ENCODE measurements at regions not wholly inside any gene's neighbourhood (a gene's known extent, or its start where the extent isn't known, plus 50 kb on each side); places are given as distances from the start of the nearest gene placed in this dataset.

DNA sequence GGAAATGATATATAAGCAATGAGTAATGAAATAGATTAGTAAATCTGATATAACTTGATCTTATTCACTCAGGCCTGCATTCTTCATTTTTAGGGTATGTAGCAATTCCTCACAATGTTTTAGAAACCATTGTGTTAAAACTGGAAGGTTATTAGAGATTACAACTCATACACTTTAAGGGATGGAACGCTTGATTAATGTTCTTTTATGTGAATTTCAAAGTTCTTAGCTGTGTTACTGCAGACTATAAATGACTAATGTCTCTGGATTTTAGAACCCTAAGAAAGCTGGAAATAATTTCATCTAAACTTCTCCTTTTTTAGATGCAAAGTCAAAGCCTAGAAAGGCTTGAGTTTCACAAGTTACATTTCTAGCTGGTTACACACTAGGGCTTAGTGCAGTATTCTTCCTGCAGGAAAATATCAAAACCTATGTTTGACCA lies 148.2 kb upstream of the CLEC14A start:
- no peak for TF ChIP-seq POLR2AphosphoS5 (IDR thresholded peaks at IDR 0.05; ENCODE audit: low read depth, low read length)
- TF ChIP-seq, protein P1, sequence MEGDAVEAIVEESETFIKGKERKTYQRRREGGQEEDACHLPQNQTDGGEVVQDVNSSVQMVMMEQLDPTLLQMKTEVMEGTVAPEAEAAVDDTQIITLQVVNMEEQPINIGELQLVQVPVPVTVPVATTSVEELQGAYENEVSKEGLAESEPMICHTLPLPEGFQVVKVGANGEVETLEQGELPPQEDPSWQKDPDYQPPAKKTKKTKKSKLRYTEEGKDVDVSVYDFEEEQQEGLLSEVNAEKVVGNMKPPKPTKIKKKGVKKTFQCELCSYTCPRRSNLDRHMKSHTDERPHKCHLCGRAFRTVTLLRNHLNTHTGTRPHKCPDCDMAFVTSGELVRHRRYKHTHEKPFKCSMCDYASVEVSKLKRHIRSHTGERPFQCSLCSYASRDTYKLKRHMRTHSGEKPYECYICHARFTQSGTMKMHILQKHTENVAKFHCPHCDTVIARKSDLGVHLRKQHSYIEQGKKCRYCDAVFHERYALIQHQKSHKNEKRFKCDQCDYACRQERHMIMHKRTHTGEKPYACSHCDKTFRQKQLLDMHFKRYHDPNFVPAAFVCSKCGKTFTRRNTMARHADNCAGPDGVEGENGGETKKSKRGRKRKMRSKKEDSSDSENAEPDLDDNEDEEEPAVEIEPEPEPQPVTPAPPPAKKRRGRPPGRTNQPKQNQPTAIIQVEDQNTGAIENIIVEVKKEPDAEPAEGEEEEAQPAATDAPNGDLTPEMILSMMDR (IDR thresholded peaks at IDR 0.05), result no peak
- TF ChIP-seq, protein P2, sequence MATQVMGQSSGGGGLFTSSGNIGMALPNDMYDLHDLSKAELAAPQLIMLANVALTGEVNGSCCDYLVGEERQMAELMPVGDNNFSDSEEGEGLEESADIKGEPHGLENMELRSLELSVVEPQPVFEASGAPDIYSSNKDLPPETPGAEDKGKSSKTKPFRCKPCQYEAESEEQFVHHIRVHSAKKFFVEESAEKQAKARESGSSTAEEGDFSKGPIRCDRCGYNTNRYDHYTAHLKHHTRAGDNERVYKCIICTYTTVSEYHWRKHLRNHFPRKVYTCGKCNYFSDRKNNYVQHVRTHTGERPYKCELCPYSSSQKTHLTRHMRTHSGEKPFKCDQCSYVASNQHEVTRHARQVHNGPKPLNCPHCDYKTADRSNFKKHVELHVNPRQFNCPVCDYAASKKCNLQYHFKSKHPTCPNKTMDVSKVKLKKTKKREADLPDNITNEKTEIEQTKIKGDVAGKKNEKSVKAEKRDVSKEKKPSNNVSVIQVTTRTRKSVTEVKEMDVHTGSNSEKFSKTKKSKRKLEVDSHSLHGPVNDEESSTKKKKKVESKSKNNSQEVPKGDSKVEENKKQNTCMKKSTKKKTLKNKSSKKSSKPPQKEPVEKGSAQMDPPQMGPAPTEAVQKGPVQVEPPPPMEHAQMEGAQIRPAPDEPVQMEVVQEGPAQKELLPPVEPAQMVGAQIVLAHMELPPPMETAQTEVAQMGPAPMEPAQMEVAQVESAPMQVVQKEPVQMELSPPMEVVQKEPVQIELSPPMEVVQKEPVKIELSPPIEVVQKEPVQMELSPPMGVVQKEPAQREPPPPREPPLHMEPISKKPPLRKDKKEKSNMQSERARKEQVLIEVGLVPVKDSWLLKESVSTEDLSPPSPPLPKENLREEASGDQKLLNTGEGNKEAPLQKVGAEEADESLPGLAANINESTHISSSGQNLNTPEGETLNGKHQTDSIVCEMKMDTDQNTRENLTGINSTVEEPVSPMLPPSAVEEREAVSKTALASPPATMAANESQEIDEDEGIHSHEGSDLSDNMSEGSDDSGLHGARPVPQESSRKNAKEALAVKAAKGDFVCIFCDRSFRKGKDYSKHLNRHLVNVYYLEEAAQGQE (IDR thresholded peaks at IDR 0.05; ENCODE audit: insufficient read depth in 1 of 2, low read depth in 2 of 2, low read length in 1 of 2), result no peak
- no peak for TF ChIP-seq SIN3A (IDR thresholded peaks at IDR 0.05; ENCODE audit: borderline replicate concordance, insufficient read depth, low read depth, low read length)
- no peak for TF ChIP-seq TCF7L2 (IDR thresholded peaks at IDR 0.05; ENCODE audit: low read depth, low read length)
- no peak for ATAC-seq

DNA sequence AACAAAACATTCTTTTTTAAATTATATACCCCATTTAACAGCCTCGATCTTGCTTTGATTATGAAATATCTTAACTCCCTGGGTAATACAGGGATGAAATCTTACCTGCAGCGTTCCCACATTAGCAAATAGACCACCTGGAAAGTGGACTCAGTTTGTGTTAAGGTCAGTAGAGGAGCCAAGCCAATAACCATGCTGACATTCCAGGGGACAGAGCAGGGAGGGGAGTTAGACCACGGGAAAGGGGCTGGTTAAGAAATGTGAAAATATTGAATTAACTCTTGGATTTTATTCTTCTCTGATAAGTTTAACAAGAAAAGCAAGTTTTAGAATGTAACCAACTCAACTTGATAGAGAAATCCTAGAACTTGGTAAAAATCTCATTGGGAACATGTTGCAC lies 144.9 kb upstream of the CLEC14A start:
- no peaks in the 10 kb centered on the region for H3K36me3 ChIP-seq (ENCODE audit: control insufficient read depth, insufficient read depth, low read length)
- H3K4me1 ChIP-seq (ENCODE audit: control insufficient read depth, insufficient read depth, low read length), result no peaks in the 10 kb centered on the region
- TF ChIP-seq, protein P2 (IDR thresholded peaks at IDR 0.05; ENCODE audit: insufficient read depth in 1 of 2, low read depth in 2 of 2, low read length in 1 of 2), result no peak
- TF ChIP-seq, protein P1 (IDR thresholded peaks at IDR 0.05), result no peak
- TF ChIP-seq SIN3A (IDR thresholded peaks at IDR 0.05; ENCODE audit: borderline replicate concordance, insufficient read depth, low read depth, low read length) (no peak), POLR2AphosphoS5 (IDR thresholded peaks at IDR 0.05; ENCODE audit: low read depth, low read length) (no peak), TCF7L2 (IDR thresholded peaks at IDR 0.05; ENCODE audit: low read depth, low read length) (no peak)
- CTCF ChIA-PET, result no interaction called here
- no peak for ATAC-seq
- no peaks in the 10 kb centered on the region for H3K27me3 ChIP-seq (ENCODE audit: control insufficient read depth, insufficient read depth, low read length)
- no TSS peak for BruUV-seq (replicated peaks)
- POLR2A ChIA-PET, result no interaction called here
- in situ Hi-C loops (cut with HindIII; ENCODE audit: low pct_unique_long_range_greater_than_20kb, low sequenced_read_pairs), result no loop called here
- no peak for DNase-seq (ENCODE audit: low read depth, low spot score)
- H3K9me3 ChIP-seq (ENCODE audit: control insufficient read depth, insufficient read depth, low read depth, low read length), result no peaks in the 10 kb centered on the region
- H3K4me3 ChIP-seq (ENCODE audit: low read depth in 2 of 2, low read length in 2 of 2), result no peak overlapping the region
- H3K27ac ChIP-seq (ENCODE audit: low read length), result no peak overlapping the region
- intact Hi-C loops (cut with micrococcal nuclease; ENCODE audit: unreplicated experiment), result no loop called here

More for the DNA sequence above, 148.2 kb upstream of the CLEC14A start:
- Histone ChIP-seq H3K27me3 (ENCODE audit: control insufficient read depth, insufficient read depth, low read length) (no peaks in the 10 kb centered on the region), H3K4me1 (ENCODE audit: control insufficient read depth, insufficient read depth, low read length) (no peaks in the 10 kb centered on the region), H3K4me3 (ENCODE audit: low read depth in 2 of 2, low read length in 2 of 2) (no peak overlapping the region), H3K27ac (ENCODE audit: low read length) (no peak overlapping the region), H3K36me3 (ENCODE audit: control insufficient read depth, insufficient read depth, low read length) (no peaks in the 10 kb centered on the region), H3K9me3 (ENCODE audit: control insufficient read depth, insufficient read depth, low read depth, low read length) (no peaks in the 10 kb centered on the region)
- in situ Hi-C loops (cut with HindIII; ENCODE audit: low pct_unique_long_range_greater_than_20kb, low sequenced_read_pairs) (no loop called here), intact Hi-C loops (cut with micrococcal nuclease; ENCODE audit: unreplicated experiment) (no loop called here)
- no TSS peak for BruUV-seq (replicated peaks)
- ChIA-PET POLR2A (no interaction called here), CTCF (no interaction called here)
- no peak for DNase-seq (ENCODE audit: low read depth, low spot score)

All from Panc1 (cell line).